ENCODE measurements at regions not wholly inside any gene's neighbourhood (a gene's known extent, or its start where the extent isn't known, plus 50 kb on each side); places are given as distances from the start of the nearest gene placed in this dataset.

DNA sequence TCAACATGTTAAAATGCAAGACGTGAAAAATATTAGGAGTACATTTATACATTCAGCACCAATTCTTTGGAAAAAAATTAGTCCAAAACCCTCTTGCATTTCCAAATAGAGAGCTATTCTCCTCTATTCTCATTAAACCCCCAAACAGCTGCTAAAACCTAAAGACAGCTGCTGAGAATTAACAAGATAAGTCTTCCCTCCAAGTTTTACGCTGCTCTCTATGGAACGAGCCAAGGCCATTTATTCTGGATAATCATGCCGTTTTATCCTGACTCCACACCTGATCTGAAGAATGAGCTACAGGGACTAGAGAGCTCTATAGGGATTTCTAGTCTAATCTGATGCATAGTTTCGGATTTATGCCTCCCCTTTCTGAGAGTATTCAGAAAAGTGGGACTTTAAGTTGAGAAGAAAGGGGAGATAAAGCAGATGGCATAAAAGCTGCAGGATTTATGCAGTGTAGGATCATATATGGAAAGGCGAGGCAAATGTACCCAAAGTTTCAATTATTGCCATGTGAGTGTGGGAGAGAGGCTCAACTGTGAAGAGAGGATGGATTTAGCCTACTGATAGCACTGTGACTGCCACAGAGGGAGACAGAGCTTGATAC lies 64.7 kb upstream of the HS3ST5 start:
- TF ChIP-seq POLR2AphosphoS5 (IDR thresholded peaks at IDR 0.05), result no peak
- TF ChIP-seq, protein P1, sequence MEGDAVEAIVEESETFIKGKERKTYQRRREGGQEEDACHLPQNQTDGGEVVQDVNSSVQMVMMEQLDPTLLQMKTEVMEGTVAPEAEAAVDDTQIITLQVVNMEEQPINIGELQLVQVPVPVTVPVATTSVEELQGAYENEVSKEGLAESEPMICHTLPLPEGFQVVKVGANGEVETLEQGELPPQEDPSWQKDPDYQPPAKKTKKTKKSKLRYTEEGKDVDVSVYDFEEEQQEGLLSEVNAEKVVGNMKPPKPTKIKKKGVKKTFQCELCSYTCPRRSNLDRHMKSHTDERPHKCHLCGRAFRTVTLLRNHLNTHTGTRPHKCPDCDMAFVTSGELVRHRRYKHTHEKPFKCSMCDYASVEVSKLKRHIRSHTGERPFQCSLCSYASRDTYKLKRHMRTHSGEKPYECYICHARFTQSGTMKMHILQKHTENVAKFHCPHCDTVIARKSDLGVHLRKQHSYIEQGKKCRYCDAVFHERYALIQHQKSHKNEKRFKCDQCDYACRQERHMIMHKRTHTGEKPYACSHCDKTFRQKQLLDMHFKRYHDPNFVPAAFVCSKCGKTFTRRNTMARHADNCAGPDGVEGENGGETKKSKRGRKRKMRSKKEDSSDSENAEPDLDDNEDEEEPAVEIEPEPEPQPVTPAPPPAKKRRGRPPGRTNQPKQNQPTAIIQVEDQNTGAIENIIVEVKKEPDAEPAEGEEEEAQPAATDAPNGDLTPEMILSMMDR (IDR thresholded peaks at IDR 0.05), result no peak
- no peak for TF ChIP-seq POLR2A (IDR thresholded peaks at IDR 0.05)
- no peak for TF ChIP-seq EP300 (IDR thresholded peaks at IDR 0.05)
